ENCODE measurements at regions not wholly inside any gene's neighbourhood (a gene's known extent, or its start where the extent isn't known, plus 50 kb on each side); places are given as distances from the start of the nearest gene placed in this dataset.

DNA sequence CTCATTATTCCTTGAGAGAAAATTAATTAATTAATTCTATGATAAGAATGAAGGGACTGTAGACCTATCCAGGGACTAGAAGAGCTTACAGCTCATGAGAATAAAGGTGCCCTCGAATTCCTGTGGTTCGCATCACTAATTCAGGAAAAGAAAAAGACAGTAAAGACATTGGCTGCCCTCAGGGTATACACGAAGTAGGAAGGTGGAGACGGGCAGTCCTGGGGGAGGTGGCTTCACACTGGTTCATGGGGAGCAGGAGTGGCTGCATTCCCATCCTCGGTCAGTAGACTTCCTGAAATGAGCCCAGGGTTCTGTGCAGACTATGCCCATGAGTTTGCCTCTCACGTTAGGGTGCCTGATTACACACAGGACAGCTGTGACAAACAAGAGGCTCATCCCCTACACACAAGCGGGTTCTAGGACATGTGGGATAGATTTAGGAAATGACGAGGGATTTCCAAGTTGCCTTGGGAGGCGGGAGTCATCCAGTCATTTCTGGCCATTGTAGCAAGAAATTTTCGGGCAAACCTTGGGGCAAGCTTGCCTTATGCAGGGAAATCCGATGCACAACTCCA, 282.2 kb downstream of the CYP26B1 start:
- intact Hi-C loops (cut with DNase I): no loop called here
- H3K9me3 ChIP-seq: no peaks in the 10 kb centered on the region
- WGBS, 2 donors: 67 to 68% methylated on average over 11 of the region's 11 CpGs

DNA sequence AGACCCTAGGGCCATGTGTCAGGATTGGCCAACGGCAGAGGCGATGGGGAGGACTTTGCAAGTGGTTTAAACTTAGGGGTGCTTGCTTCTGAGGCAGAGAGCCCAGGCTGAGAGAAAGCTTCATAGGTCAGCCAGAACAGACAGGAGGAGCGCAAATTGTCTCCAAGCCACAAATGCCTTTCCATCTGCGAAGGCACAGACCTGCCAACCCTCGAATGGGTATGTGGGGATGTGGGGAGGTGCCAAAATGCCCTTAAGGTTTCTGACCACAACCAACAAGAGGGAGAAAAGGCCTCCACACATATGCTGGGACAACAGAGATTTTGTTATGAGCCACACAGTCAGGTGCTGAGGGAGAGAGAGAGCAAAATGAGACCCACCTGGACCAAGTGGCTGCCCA, 283.6 kb downstream of the CYP26B1 start:
- Histone ChIP-seq H3K4me1 (no peaks in the 10 kb centered on the region), H3K36me3 (replicated peaks in 1 of 2; ENCODE audit: insufficient read depth in 1 of 2, low read depth in 2 of 2) (no peaks in the 10 kb centered on the region), H3K27me3 (no peaks in the 10 kb centered on the region), H3K9me3 (no peaks in the 10 kb centered on the region), H3K4me3 (no peak overlapping the region), H3K27ac (no peak overlapping the region)
- WGBS, 2 donors: 80 to 88% methylated on average over 5 of the region's 5 CpGs
- intact Hi-C loops (cut with DNase I): no loop called here
- TF ChIP-seq CTCF (IDR thresholded peaks at IDR 0.05): no peak
- no peak for TF ChIP-seq POLR2A (IDR thresholded peaks at IDR 0.05)
- ATAC-seq (no peak), DNase-seq (no peak)

More for the DNA sequence above, 282.2 kb downstream of the CYP26B1 start:
- Histone ChIP-seq H3K27me3 (no peaks in the 10 kb centered on the region), H3K4me3 (no peak overlapping the region), H3K36me3 (replicated peaks in 1 of 2; ENCODE audit: insufficient read depth in 1 of 2, low read depth in 2 of 2) (no peaks in the 10 kb centered on the region), H3K4me1 (no peaks in the 10 kb centered on the region), H3K27ac (no peak overlapping the region)
- DNase-seq (no peak), ATAC-seq (no peak)
- TF ChIP-seq POLR2A (IDR thresholded peaks at IDR 0.05): no peak
- TF ChIP-seq CTCF (IDR thresholded peaks at IDR 0.05): no peak

- DNase-seq (no peak), ATAC-seq (no peak)
- H3K27ac ChIP-seq: no peak overlapping the region
- H3K9me3 ChIP-seq: no peaks in the 10 kb centered on the region
- H3K27me3 ChIP-seq: no peaks in the 10 kb centered on the region
- TF ChIP-seq POLR2A (IDR thresholded peaks at IDR 0.05) (no peak), CTCF (IDR thresholded peaks at IDR 0.05) (no peak)
- H3K36me3 ChIP-seq (replicated peaks in 1 of 2; ENCODE audit: insufficient read depth in 1 of 2, low read depth in 2 of 2): no peaks in the 10 kb centered on the region
- intact Hi-C loops (cut with DNase I): no loop called here
- H3K4me3 ChIP-seq: no peak overlapping the region
- WGBS, 2 donors: 52 to 60% methylated on average over 5 of the region's 5 CpGs
- H3K4me1 ChIP-seq: no peaks in the 10 kb centered on the region
Observed at GRCh38 chr2:71863396-71863795, 284.3 kb downstream of the CYP26B1 start.

- Histone ChIP-seq H3K36me3 (replicated peaks in 1 of 2; ENCODE audit: insufficient read depth in 1 of 2, low read depth in 2 of 2) (no peaks in the 10 kb centered on the region), H3K9me3 (no peaks in the 10 kb centered on the region), H3K27me3 (no peaks in the 10 kb centered on the region), H3K27ac (no peak overlapping the region), H3K4me1 (no peaks in the 10 kb centered on the region), H3K4me3 (no peak overlapping the region)
- ATAC-seq (no peak), DNase-seq (no peak)
- intact Hi-C loops (cut with DNase I): no loop called here
- WGBS, 2 donors: 31 to 54% methylated on average over 3 of the region's 3 CpGs
- no peak for TF ChIP-seq CTCF (IDR thresholded peaks at IDR 0.05)
- no peak for TF ChIP-seq POLR2A (IDR thresholded peaks at IDR 0.05)
Observed at GRCh38 chr2:71862921-71863320, 284.7 kb downstream of the CYP26B1 start.
